WTC11 (cell line): ENCODE measurements at regions not wholly inside any gene's neighbourhood (a gene's known extent, or its start where the extent isn't known, plus 50 kb on each side); places are given as distances from the start of the nearest gene placed in this dataset.

Experiments
- ATF2 ChIP-seq: sonication (generic); formaldehyde crosslinking; IDR thresholded peaks from 2 replicates; pipeline ENCODE4 v1.8.1; 2022; ENCODE audit warnings: low read depth, missing genetic modification reagents, borderline replicate concordance
- ATF3 ChIP-seq: sonication (generic); formaldehyde crosslinking; conservative IDR thresholded peaks from 2 replicates; pipeline ENCODE4 v1.8.1; 2022; ENCODE audit warnings: mild to moderate bottlenecking, missing genetic modification reagents
- CBFB ChIP-seq: sonication (generic); formaldehyde crosslinking; IDR thresholded peaks from 2 replicates; pipeline ENCODE4 v1.8.1; 2022; ENCODE audit warnings: mild to moderate bottlenecking, low read depth, missing genetic modification reagents
- CTCF ChIP-seq: fragments of 200-600 bp; IDR thresholded peaks from 2 replicates; pipeline ENCODE4 v1.8.0; 2022; ENCODE audit warnings: antibody characterized with exemption
- E2F1 ChIP-seq: sonication (generic); formaldehyde crosslinking; IDR thresholded peaks from 2 replicates; pipeline ENCODE4 v1.8.0; 2022; ENCODE audit warnings: mild to moderate bottlenecking, missing genetic modification reagents
- JUN ChIP-seq: sonication (generic); formaldehyde crosslinking; IDR thresholded peaks from 2 replicates; pipeline ENCODE4 v1.8.0; 2023; ENCODE audit warnings: mild to moderate bottlenecking, missing genetic modification reagents
- NR1H2 ChIP-seq: sonication (generic); formaldehyde crosslinking; IDR thresholded peaks from 2 replicates; pipeline ENCODE4 v1.9.0; 2021; ENCODE audit warnings: mild to moderate bottlenecking, moderate library complexity, missing genetic modification reagents
- PRDM15 ChIP-seq: sonication (generic); formaldehyde crosslinking; IDR thresholded peaks from 2 replicates; pipeline ENCODE4 v1.8.0; 2022; ENCODE audit warnings: missing genetic modification reagents
- TEAD1 ChIP-seq: sonication (generic); formaldehyde crosslinking; IDR thresholded peaks from 2 replicates; pipeline ENCODE4 v1.8.0; 2022; ENCODE audit warnings: mild to moderate bottlenecking, missing genetic modification reagents
- TEAD4 ChIP-seq: sonication (generic); formaldehyde crosslinking; IDR thresholded peaks from 2 replicates; pipeline ENCODE4 v1.8.0; 2022; ENCODE audit warnings: mild to moderate bottlenecking, missing genetic modification reagents

GRCh38 chr1:187408212-187409004, 579.7 kb downstream of the PLA2G4A start:
- TF ChIP-seq JUN (CRISPR knock-in tag) (no peak), CBFB (CRISPR knock-in tag) (no peak), TEAD1 (CRISPR knock-in tag) (no peak), ATF3 (CRISPR knock-in tag) (no peak), CTCF (no peak), PRDM15 (no peak), NR1H2 (CRISPR knock-in tag) (no peak), E2F1 (CRISPR knock-in tag) (no peak), ATF2 (CRISPR knock-in tag) (no peak), TEAD4 (CRISPR knock-in tag) (no peak)
